COLO668 (cell line): ENCODE measurements at regions not wholly inside any gene's neighbourhood (a gene's known extent, or its start where the extent isn't known, plus 50 kb on each side); places are given as distances from the start of the nearest gene placed in this dataset.
"Not testable (repeated sequence)": the region's sequence is repeated elsewhere in the genome, so short reads cannot be mapped to it uniquely, and the experiment has no call there.

ENCODE experiments used
- DNase-seq: peaks from one replicate; lab custom pipeline; 2025; ENCODE audit not compliant: unreplicated experiment; lab: John Stamatoyannopoulos, UW

GRCh38 chr1:56285554-56286402 is 293.6 kb downstream of the PLPP3 start:
- DNase-seq: no peak

GRCh38 chr1:56284928-56285327 is 294.4 kb downstream of the PLPP3 start:
- no peak for DNase-seq

- no peak for DNase-seq
Observed at GRCh38 chr1:56278061-56278460, 301.3 kb downstream of the PLPP3 start.

GRCh38 chr1:56268519-56269140 is 310.7 kb downstream of the PLPP3 start:
- no peak for DNase-seq

- no peak for DNase-seq
Observed at GRCh38 chr1:56267611-56268010, 311.8 kb downstream of the PLPP3 start.

DNA sequence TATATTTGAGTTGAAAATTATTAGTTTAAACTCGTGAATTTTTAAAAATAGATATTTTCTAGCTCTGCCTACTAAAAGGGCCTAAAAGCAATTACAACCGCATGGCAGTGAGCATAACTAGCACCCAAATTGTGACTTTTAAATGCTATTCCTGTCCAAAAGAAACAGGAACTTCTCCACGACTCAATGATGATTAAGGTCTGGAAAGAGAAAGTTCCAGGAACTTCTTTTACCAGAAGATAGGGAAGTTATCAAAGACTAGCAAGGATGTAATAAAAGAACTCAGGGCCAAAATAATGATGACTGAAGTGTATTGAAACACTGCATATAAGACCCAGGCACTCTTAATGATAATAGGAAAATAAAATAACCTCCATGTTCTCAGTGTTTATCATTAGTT is 313.0 kb downstream of the PLPP3 start:
- no peak for DNase-seq

GRCh38 chr1:56265216-56265615 is 314.1 kb downstream of the PLPP3 start:
- no peak for DNase-seq

GRCh38 chr1:56263908-56264307 is 315.5 kb downstream of the PLPP3 start:
- no peak for DNase-seq

GRCh38 chr1:56258371-56258770 is 321.0 kb downstream of the PLPP3 start:
- peak; percentile 28 for DNase-seq

- no peak for DNase-seq
Observed at GRCh38 chr1:56257726-56258125, 321.6 kb downstream of the PLPP3 start.

DNA sequence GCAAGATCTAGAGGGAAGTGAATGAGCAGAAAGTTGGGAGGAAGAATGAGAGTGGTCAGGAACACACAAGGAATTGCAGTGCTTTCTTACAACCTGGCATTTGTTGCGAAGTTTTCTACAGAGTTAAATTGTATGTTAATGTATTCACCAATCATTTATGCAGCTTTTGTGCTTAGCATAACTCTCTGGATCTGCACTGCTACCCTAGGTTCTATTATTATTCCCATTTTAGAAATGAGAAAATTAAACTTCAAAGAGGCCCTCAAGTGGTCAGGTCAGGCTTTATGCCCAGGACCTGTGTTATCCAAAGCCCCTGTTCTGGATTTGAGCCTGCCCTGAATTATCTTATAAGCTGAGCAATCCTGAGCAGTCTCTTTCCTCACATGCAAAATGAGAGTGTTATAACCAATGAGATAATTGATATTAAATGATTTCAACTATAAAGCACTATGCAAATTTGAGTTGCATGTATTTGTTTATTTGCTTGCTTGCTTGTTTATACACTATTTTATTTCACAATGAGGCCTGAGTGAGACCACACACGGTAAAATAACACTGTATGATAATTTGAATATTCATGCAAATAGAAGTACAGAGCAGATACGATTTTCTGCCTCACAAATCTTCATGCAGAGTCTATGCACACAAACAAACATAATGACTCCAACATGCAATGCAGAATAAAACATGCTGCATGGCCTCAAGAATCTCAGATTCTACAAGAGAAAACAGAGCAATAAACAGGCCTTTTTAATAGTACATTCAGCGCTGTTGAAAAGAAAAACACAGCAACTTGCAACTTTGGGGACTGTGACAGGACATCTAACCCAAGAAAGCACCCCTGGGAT is 323.0 kb downstream of the PLPP3 start:
- no peak for DNase-seq

DNA sequence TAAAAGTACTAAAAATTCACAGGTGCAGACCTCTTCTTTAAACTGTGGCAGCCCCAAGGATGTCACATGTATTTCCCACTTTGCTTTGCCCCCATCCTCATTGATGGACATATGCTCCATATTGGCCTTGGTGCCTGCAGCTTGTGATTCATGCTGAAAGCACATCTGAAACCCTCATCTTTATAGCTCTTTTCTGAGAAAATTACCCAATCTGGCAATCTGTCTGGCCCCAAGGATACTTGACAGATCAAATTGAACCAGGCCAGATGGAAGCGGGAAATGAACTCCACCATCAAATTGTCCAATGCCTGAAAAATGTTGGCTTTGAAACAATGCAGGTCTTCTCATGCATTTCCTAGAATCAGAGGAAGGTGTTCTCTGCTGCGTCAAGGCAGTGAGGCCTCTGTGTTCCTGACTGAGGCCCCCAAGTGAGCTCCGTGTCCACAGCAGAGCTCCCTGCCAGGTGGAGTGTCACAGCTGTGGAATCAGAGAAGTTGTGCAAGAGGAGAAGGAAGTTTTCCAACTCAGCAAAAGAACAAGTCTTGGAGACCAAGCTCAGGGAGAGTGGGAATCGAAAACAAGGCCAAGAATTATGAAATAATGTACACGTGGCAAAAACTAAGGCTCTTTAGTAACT is 323.7 kb downstream of the PLPP3 start:
- DNase-seq: no peak

DNA sequence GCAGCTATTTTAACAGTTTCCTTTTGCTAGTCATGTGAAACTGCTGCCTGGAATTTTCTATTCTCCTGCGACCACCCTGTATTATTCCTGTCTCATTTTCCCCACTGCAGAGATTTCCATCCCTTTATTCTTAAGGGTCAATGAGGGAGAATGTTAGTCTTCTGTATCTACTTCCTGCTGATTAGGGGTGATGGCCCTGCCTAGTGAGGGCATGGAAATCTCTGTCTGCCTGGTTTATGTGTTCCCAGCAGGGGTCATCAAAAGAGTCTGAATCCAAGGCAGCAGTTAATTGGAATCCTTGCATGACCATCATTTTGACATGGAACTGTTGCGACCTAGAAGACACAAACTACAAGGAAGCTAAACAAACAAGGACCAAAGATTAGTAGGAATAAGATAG is 325.2 kb downstream of the PLPP3 start:
- no peak for DNase-seq

- DNase-seq: no peak
Observed at GRCh38 chr1:56250809-56251208, 328.6 kb downstream of the PLPP3 start.

- DNase-seq: no peak
Observed at GRCh38 chr1:56249234-56249633, 330.1 kb downstream of the PLPP3 start.

GRCh38 chr1:56248138-56248537 is 331.2 kb downstream of the PLPP3 start:
- DNase-seq: no peak

- DNase-seq: not testable (repeated sequence)
Observed at GRCh38 chr1:56246726-56247125, 332.6 kb downstream of the PLPP3 start.

- DNase-seq: no peak
Observed at GRCh38 chr1:56240400-56240799, 339.0 kb downstream of the PLPP3 start.

GRCh38 chr1:56237491-56238064 is 341.8 kb downstream of the PLPP3 start:
- no peak for DNase-seq

- DNase-seq: no peak
Observed at GRCh38 chr1:56236688-56237087, 342.7 kb downstream of the PLPP3 start.
